CD4-positive, alpha-beta T cell (primary cell): ENCODE measurements at regions not wholly inside any gene's neighbourhood (a gene's known extent, or its start where the extent isn't known, plus 50 kb on each side); places are given as distances from the start of the nearest gene placed in this dataset.

Experiments
- ATAC-seq: fragments of 200-7000 bp; cut with Tn5 transposase; one replicate; pipeline ENCODE4 v1.10.0; 2022; ENCODE audit warnings: mild to moderate bottlenecking; ENCODE audit not compliant: poor library complexity
- CTCF ChIA-PET: fragments of 350-600 bp; sonication (Branson Sonifier 250); formaldehyde crosslinking; loops from one replicate; lab custom pipeline; 2021; ENCODE audit warnings: antibody characterized with exemption, inconsistent platforms; lab: Charles Lee
- POLR2A ChIA-PET: fragments of 350-600 bp; sonication (Branson Sonifier 250); formaldehyde crosslinking; loops from one replicate; lab custom pipeline; 2021; ENCODE audit warnings: antibody characterized with exemption, inconsistent platforms; lab: Charles Lee
- DNase-seq, 14 experiments: peaks; one replicate each; pipeline ENCODE4 v3.0.0-alpha.2; 2013 to 2020; ENCODE audit warnings: mixed read lengths in 2 of 14
- H3K27ac ChIP-seq, 2 donors: one replicate each; pipeline versions ENCODE4 v1.5.1 to v1.7.0; 2013; ENCODE audit warnings: low read length in 2 of 2, low read depth in 1 of 2, mild to moderate bottlenecking in 1 of 2
- H3K27me3 ChIP-seq, 2 experiments: 1 replicate in 1 of 2; 2 replicates in 1 of 2; pipeline versions ENCODE4 v1.6.1 to v1.7.0; 2013; ENCODE audit warnings: low read length in 2 of 2, control low read depth in 1 of 2, mild to moderate bottlenecking in 1 of 2, moderate library complexity in 1 of 2; ENCODE audit not compliant: insufficient read depth in 2 of 2, control insufficient read depth in 1 of 2
- H3K36me3 ChIP-seq: one replicate; pipeline ENCODE4 v1.6.1; 2013; ENCODE audit warnings: low read length, control low read depth; ENCODE audit not compliant: insufficient read depth
- H3K4me1 ChIP-seq: one replicate; pipeline ENCODE4 v1.6.1; 2013; ENCODE audit warnings: low read length, control low read depth; ENCODE audit not compliant: insufficient read depth
- H3K4me3 ChIP-seq: one replicate; pipeline ENCODE4 v1.5.1; 2013; ENCODE audit warnings: mild to moderate bottlenecking, low read length, moderate library complexity
- H3K9me3 ChIP-seq, 2 experiments: 1 replicate in 1 of 2; 2 replicates in 1 of 2; pipeline versions ENCODE4 v1.6.1 to v1.7.0; 2013; ENCODE audit warnings: low read length in 2 of 2, mild to moderate bottlenecking in 2 of 2, control low read depth in 1 of 2, moderate library complexity in 1 of 2; ENCODE audit not compliant: control insufficient read depth in 1 of 2, insufficient read depth in 1 of 2
- H3K27ac Mint-ChIP-seq: one replicate; pipeline ENCODE4 v1.8.0; 2020; ENCODE audit warnings: mixed read lengths
- H3K27me3 Mint-ChIP-seq: one replicate; pipeline ENCODE4 v1.8.0; 2021; ENCODE audit warnings: mixed read lengths
- H3K36me3 Mint-ChIP-seq: one replicate; pipeline ENCODE4 v1.8.0; 2021; ENCODE audit warnings: low read depth, mixed read lengths
- H3K4me1 Mint-ChIP-seq: one replicate; pipeline ENCODE4 v1.8.0; 2021; ENCODE audit warnings: low read depth, mixed read lengths
- H3K4me3 Mint-ChIP-seq: one replicate; pipeline ENCODE4 v1.8.0; 2020; ENCODE audit warnings: mild to moderate bottlenecking, mixed read lengths
- H3K9me3 Mint-ChIP-seq: one replicate; pipeline ENCODE4 v1.8.0; 2020; ENCODE audit warnings: mixed read lengths
- CTCF ChIP-seq: fragments of 200-600 bp; IDR thresholded peaks from one replicate; pipeline ENCODE4 v1.8.0; 2022; ENCODE audit warnings: antibody characterized with exemption, mild to moderate bottlenecking
- intact Hi-C, 2 experiments: fragments of 100-400 bp; cut with DNase I in 1 of 2; cut with micrococcal nuclease in 1 of 2; formaldehyde crosslinking; loops; one replicate each; pipeline versions ENCODE4 v1.15.1 to v1.9.0; 2023 to 2025; cut with DNase I, micrococcal nuclease

GRCh38 chr4:52377563-52377962 lies 281.5 kb downstream of the USP46 start:
- Histone ChIP-seq H3K36me3 (no peaks in the 10 kb centered on the region), H3K27ac (no peak overlapping the region), H3K4me1 (no peaks in the 10 kb centered on the region), H3K4me3 (no peak overlapping the region), H3K9me3 (no peaks in the 10 kb centered on the region), H3K27me3 (no peaks in the 10 kb centered on the region)
- ChIA-PET CTCF (no interaction called here), POLR2A (no interaction called here)
- Mint-ChIP-seq H3K27me3 (peaks cover 39% of the 10 kb centered on the region), H3K4me3 (no peak overlapping the region), H3K27ac (no peak overlapping the region), H3K9me3 (no peaks in the 10 kb centered on the region), H3K4me1 (no peaks in the 10 kb centered on the region), H3K36me3 (no peaks in the 10 kb centered on the region)
- intact Hi-C loops: loop anchor here in 1 of 2 experiments (5.0 kb wide), 2 partner anchors 290 to 1860 kb away; no protein-coding TSS in a partner anchor
- DNase-seq (no peak), ATAC-seq (no peak)
- TF ChIP-seq CTCF: no peak

GRCh38 chr4:52407545-52407944 lies 251.6 kb downstream of the USP46 start:
- intact Hi-C loops: no loop called here
- no peak for ATAC-seq
- H3K4me3 ChIP-seq: no peak overlapping the region
- peaks cover 0 to 13% of the 10 kb centered on the region in 2 experiments for H3K9me3 ChIP-seq
- H3K27me3 ChIP-seq: peaks cover 0 to under 1% of the 10 kb centered on the region in 2 experiments
- no peaks in the 10 kb centered on the region for H3K36me3 ChIP-seq
- peaks cover 9% of the 10 kb centered on the region for H3K9me3 Mint-ChIP-seq
- H3K4me3 Mint-ChIP-seq: no peak overlapping the region
- no peak overlapping the region for H3K27ac Mint-ChIP-seq
- no peaks in the 10 kb centered on the region for H3K4me1 ChIP-seq
- ChIA-PET POLR2A (no interaction called here), CTCF (no interaction called here)
- H3K36me3 Mint-ChIP-seq: no peaks in the 10 kb centered on the region
- no peaks in the 10 kb centered on the region for H3K4me1 Mint-ChIP-seq
- no peak overlapping the region for H3K27ac ChIP-seq
- H3K27me3 Mint-ChIP-seq: no peaks in the 10 kb centered on the region
- no peak for DNase-seq
- TF ChIP-seq CTCF: no peak

- Mint-ChIP-seq H3K4me3 (no peak overlapping the region), H3K27me3 (no peaks in the 10 kb centered on the region)
- no peak for ATAC-seq
These were observed 251.1 kb downstream of the USP46 start for GRCh38 chr4:52408032-52408431.

More at GRCh38 chr4:52408032-52408431, 251.1 kb downstream of the USP46 start:
- Histone ChIP-seq H3K27me3 (peaks cover 0 to 5% of the 10 kb centered on the region in 2 experiments), H3K4me3 (no peak overlapping the region), H3K36me3 (no peaks in the 10 kb centered on the region), H3K9me3 (peaks cover 0 to 13% of the 10 kb centered on the region in 2 experiments), H3K27ac (no peak overlapping the region), H3K4me1 (no peaks in the 10 kb centered on the region)
- TF ChIP-seq CTCF: no peak
- no peak for DNase-seq
- POLR2A ChIA-PET: no interaction called here
- Mint-ChIP-seq H3K9me3 (peaks cover 10% of the 10 kb centered on the region), H3K4me1 (no peaks in the 10 kb centered on the region), H3K36me3 (no peaks in the 10 kb centered on the region), H3K27ac (no peak overlapping the region)
- CTCF ChIA-PET: no interaction called here
- intact Hi-C loops: no loop called here
